ENCODE measurements at regions not wholly inside any gene's neighbourhood (a gene's known extent, or its start where the extent isn't known, plus 50 kb on each side); places are given as distances from the start of the nearest gene placed in this dataset.

DNA sequence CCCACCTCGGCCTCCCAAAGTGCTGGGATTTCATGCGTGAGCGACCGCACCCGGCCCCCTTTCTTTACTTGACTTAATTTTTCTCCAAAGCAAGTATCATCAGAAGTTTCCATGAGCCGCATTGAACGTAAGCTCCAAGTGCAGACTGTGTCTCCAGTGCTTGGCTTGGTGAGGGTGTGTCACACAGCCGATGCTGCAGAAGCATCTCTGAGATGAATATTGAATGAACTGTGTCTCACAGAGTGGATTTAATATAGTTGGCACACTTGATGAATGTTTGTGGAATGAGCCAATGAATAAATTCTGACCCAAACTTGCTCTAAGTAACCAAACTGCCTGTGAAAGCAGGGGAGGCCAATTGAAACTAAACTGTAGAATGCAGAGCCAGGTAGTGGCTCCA is 159.4 kb upstream of the KBTBD8 start:
- TF ChIP-seq EZH2 (IDR thresholded peaks at IDR 0.05; ENCODE audit: borderline replicate concordance, low read depth, low read length, poor library complexity, severe bottlenecking), result no peak
- TF ChIP-seq, protein P1, sequence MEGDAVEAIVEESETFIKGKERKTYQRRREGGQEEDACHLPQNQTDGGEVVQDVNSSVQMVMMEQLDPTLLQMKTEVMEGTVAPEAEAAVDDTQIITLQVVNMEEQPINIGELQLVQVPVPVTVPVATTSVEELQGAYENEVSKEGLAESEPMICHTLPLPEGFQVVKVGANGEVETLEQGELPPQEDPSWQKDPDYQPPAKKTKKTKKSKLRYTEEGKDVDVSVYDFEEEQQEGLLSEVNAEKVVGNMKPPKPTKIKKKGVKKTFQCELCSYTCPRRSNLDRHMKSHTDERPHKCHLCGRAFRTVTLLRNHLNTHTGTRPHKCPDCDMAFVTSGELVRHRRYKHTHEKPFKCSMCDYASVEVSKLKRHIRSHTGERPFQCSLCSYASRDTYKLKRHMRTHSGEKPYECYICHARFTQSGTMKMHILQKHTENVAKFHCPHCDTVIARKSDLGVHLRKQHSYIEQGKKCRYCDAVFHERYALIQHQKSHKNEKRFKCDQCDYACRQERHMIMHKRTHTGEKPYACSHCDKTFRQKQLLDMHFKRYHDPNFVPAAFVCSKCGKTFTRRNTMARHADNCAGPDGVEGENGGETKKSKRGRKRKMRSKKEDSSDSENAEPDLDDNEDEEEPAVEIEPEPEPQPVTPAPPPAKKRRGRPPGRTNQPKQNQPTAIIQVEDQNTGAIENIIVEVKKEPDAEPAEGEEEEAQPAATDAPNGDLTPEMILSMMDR (conservative IDR thresholded peaks at IDR 0.05; ENCODE audit: low read depth, low read length), result no peak
